SK-N-SH treated with all-trans-retinoic acid at 6 μM for 48 hours (cell line): ENCODE measurements at regions not wholly inside any gene's neighbourhood (a gene's known extent, or its start where the extent isn't known, plus 50 kb on each side); places are given as distances from the start of the nearest gene placed in this dataset.
"Not testable (repeated sequence)": the region's sequence is repeated elsewhere in the genome, so short reads cannot be mapped to it uniquely, and the experiment has no call there.

Experiments
- ATAC-seq: fragments of 200-7000 bp; cut with Tn5 transposase; 3 replicates; pipeline ENCODE4 v1.9.1; 2020; ENCODE audit warnings: mild to moderate bottlenecking, moderate library complexity
- ARNTL ChIP-seq: fragments of 450-650 bp; formaldehyde crosslinking; IDR thresholded peaks from 2 replicates; pipeline ENCODE4 v1.5.0; 2020; ENCODE audit warnings: low read depth, mild to moderate bottlenecking, moderate library complexity, borderline replicate concordance
- CSDC2 ChIP-seq: fragments of 250-450 bp; sonication (Bioruptor Pico); IDR thresholded peaks from 2 replicates; pipeline ENCODE4 v1.5.0; 2020; ENCODE audit warnings: mild to moderate bottlenecking, moderate library complexity
- ESRRG ChIP-seq: fragments of 250-450 bp; sonication (Bioruptor Pico); IDR thresholded peaks from 2 replicates; pipeline ENCODE4 v1.6.1; 2021; ENCODE audit warnings: mild to moderate bottlenecking
- GLIS3 ChIP-seq: fragments of 250-450 bp; sonication (Bioruptor Pico); IDR thresholded peaks from 2 replicates; pipeline ENCODE4 v1.5.0; 2020; ENCODE audit warnings: mild to moderate bottlenecking, moderate library complexity
- ISL1 ChIP-seq: fragments of 250-450 bp; sonication (Bioruptor Pico); IDR thresholded peaks from 2 replicates; pipeline ENCODE4 v2.1.2; 2022; ENCODE audit warnings: mild to moderate bottlenecking, moderate library complexity
- OSR1 ChIP-seq: fragments of 250-450 bp; sonication (Bioruptor Pico); IDR thresholded peaks from 2 replicates; pipeline ENCODE4 v1.8.0; 2022; ENCODE audit warnings: moderate library complexity, mild to moderate bottlenecking, inconsistent platforms
- PPARA ChIP-seq: fragments of 250-450 bp; sonication (Bioruptor Pico); IDR thresholded peaks from 2 replicates; pipeline ENCODE4 v1.5.0; 2020; ENCODE audit warnings: mild to moderate bottlenecking, borderline replicate concordance
- RARB ChIP-seq: fragments of 250-450 bp; sonication (Bioruptor Pico); IDR thresholded peaks from 2 replicates; pipeline ENCODE4 v1.8.0; 2021; ENCODE audit warnings: mild to moderate bottlenecking, moderate library complexity
- SNAI2 ChIP-seq: fragments of 250-450 bp; sonication (Bioruptor Pico); IDR thresholded peaks from 2 replicates; pipeline ENCODE4 v1.5.0; 2020; ENCODE audit warnings: mild to moderate bottlenecking, moderate library complexity
- TCF4 ChIP-seq: fragments of 250-450 bp; sonication (Bioruptor Pico); IDR thresholded peaks from 2 replicates; pipeline ENCODE4 v1.8.0; 2021; ENCODE audit warnings: mild to moderate bottlenecking, moderate library complexity, borderline replicate concordance
- TOX ChIP-seq: fragments of 250-450 bp; sonication (Bioruptor Pico); IDR thresholded peaks from 2 replicates; pipeline ENCODE4 v1.8.0; 2021; ENCODE audit warnings: mild to moderate bottlenecking, moderate library complexity, borderline replicate concordance
- ZC3H10 ChIP-seq: fragments of 250-450 bp; sonication (Bioruptor Pico); IDR thresholded peaks from 2 replicates; pipeline ENCODE4 v1.5.1; 2021; ENCODE audit warnings: mild to moderate bottlenecking, moderate library complexity
- ZFP3 ChIP-seq: fragments of 250-450 bp; sonication (Bioruptor Pico); IDR thresholded peaks from 2 replicates; pipeline ENCODE4 v1.5.0; 2020; ENCODE audit warnings: mild to moderate bottlenecking, moderate library complexity
- ZFP30 ChIP-seq: fragments of 450-650 bp; formaldehyde crosslinking; IDR thresholded peaks from 2 replicates; pipeline ENCODE4 v1.5.0; 2022; ENCODE audit warnings: mild to moderate bottlenecking, moderate library complexity
- ZNF565 ChIP-seq: fragments of 450-650 bp; formaldehyde crosslinking; conservative IDR thresholded peaks from 2 replicates; pipeline ENCODE4 v1.5.0; 2020; ENCODE audit warnings: low read depth, mild to moderate bottlenecking, moderate library complexity
- ZNF8 ChIP-seq: fragments of 450-650 bp; formaldehyde crosslinking; IDR thresholded peaks from 2 replicates; pipeline ENCODE4 v1.5.0; 2020; ENCODE audit warnings: mild to moderate bottlenecking, moderate library complexity
- TF ChIP-seq, protein P1 (sequence below): fragments of 250-450 bp; sonication (Bioruptor Pico); IDR thresholded peaks from 2 replicates; pipeline ENCODE4 v1.8.0; 2020; ENCODE audit warnings: mild to moderate bottlenecking, moderate library complexity, borderline replicate concordance
- TF ChIP-seq, protein P2 (sequence below): fragments of 250-450 bp; sonication (Bioruptor Pico); IDR thresholded peaks from 2 replicates; pipeline ENCODE4 v1.8.0; 2021; ENCODE audit warnings: low read depth, mild to moderate bottlenecking, moderate library complexity, borderline replicate concordance
- TF ChIP-seq, protein P3 (sequence below): fragments of 250-450 bp; sonication (Bioruptor Pico); IDR thresholded peaks from 2 replicates; pipeline ENCODE4 v1.5.1; 2020; ENCODE audit warnings: low read depth, mild to moderate bottlenecking, moderate library complexity
- TF ChIP-seq, protein P4 (sequence below): fragments of 250-450 bp; sonication (Bioruptor Pico); IDR thresholded peaks from 2 replicates; pipeline ENCODE4 v1.5.0; 2020; ENCODE audit warnings: mild to moderate bottlenecking, moderate library complexity
- TF ChIP-seq, protein P5 (sequence below): fragments of 250-450 bp; sonication (Bioruptor Pico); IDR thresholded peaks from 2 replicates; pipeline ENCODE4 v1.5.1; 2021; ENCODE audit warnings: mild to moderate bottlenecking, moderate library complexity

DNA sequence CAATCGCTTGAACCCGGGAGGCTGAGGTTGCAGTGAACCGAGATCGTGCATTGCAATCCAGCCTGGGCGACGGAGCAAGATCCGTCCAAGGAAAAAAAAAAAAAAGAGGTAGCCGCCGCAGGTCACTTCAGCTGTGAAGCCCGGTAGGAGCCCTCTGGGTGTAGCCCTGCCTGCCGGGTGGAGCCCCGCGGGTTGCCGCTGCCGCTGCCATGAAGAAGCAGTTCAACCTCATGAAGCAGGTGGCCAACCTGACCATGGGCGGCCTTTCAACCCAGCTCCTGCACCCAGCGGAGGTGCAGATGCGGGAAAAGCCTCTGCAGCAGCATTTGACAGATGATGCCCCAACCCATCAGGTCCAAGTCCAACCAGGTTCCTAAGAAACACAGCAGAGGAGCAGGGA, 219.5 kb upstream of the SLC39A10 start (continued):
- TF ChIP-seq ZNF565 (CRISPR knock-in tag) (no peak), PPARA (CRISPR knock-in tag) (no peak)
- TF ChIP-seq, protein P1, sequence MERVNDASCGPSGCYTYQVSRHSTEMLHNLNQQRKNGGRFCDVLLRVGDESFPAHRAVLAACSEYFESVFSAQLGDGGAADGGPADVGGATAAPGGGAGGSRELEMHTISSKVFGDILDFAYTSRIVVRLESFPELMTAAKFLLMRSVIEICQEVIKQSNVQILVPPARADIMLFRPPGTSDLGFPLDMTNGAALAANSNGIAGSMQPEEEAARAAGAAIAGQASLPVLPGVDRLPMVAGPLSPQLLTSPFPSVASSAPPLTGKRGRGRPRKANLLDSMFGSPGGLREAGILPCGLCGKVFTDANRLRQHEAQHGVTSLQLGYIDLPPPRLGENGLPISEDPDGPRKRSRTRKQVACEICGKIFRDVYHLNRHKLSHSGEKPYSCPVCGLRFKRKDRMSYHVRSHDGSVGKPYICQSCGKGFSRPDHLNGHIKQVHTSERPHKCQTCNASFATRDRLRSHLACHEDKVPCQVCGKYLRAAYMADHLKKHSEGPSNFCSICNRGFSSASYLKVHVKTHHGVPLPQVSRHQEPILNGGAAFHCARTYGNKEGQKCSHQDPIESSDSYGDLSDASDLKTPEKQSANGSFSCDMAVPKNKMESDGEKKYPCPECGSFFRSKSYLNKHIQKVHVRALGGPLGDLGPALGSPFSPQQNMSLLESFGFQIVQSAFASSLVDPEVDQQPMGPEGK (CRISPR knock-in tag), result no peak
- TF ChIP-seq, all 23 proteins: peak for 0

DNA sequence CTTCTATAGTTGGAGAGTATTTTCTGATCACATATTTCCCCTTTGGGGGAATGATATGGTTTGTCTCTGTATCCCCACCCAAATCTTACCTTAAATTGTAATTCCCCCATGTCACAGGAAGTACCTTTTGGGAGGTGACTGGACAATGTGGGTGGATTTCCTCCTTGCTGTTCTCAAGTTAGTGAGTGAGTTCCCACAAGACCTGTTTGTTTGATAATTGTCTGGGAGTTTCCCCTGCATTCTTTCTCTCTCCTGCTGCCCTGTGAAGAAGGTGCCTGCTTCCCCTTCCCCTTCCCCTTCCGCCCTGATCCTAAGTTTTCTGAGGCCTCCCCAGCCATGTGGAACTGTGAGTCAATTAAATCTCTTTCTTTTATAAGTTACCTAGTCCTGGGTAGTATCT, 222.7 kb upstream of the SLC39A10 start:
- ATAC-seq, result no peak
- TF ChIP-seq TOX (CRISPR knock-in tag), result no peak
- TF ChIP-seq ZFP3 (CRISPR knock-in tag), result no peak
- TF ChIP-seq SNAI2 (CRISPR knock-in tag), result no peak
- TF ChIP-seq ISL1 (CRISPR knock-in tag), result no peak
- TF ChIP-seq ARNTL (CRISPR knock-in tag), result no peak
- TF ChIP-seq, protein P2, sequence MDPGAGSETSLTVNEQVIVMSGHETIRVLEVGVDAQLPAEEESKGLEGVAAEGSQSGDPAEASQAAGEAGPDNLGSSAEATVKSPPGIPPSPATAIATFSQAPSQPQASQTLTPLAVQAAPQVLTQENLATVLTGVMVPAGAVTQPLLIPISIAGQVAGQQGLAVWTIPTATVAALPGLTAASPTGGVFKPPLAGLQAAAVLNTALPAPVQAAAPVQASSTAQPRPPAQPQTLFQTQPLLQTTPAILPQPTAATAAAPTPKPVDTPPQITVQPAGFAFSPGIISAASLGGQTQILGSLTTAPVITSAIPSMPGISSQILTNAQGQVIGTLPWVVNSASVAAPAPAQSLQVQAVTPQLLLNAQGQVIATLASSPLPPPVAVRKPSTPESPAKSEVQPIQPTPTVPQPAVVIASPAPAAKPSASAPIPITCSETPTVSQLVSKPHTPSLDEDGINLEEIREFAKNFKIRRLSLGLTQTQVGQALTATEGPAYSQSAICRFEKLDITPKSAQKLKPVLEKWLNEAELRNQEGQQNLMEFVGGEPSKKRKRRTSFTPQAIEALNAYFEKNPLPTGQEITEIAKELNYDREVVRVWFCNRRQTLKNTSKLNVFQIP (CRISPR knock-in tag), result no peak
- TF ChIP-seq, protein P3, sequence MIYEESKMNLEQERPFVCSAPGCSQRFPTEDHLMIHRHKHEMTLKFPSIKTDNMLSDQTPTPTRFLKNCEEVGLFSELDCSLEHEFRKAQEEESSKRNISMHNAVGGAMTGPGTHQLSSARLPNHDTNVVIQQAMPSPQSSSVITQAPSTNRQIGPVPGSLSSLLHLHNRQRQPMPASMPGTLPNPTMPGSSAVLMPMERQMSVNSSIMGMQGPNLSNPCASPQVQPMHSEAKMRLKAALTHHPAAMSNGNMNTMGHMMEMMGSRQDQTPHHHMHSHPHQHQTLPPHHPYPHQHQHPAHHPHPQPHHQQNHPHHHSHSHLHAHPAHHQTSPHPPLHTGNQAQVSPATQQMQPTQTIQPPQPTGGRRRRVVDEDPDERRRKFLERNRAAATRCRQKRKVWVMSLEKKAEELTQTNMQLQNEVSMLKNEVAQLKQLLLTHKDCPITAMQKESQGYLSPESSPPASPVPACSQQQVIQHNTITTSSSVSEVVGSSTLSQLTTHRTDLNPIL (CRISPR knock-in tag), result no peak
- TF ChIP-seq RARB (CRISPR knock-in tag), result no peak
- TF ChIP-seq OSR1 (CRISPR knock-in tag), result no peak
- no peak for TF ChIP-seq GLIS3
- TF ChIP-seq TCF4 (CRISPR knock-in tag), result no peak
- TF ChIP-seq ESRRG (CRISPR knock-in tag), result no peak

DNA sequence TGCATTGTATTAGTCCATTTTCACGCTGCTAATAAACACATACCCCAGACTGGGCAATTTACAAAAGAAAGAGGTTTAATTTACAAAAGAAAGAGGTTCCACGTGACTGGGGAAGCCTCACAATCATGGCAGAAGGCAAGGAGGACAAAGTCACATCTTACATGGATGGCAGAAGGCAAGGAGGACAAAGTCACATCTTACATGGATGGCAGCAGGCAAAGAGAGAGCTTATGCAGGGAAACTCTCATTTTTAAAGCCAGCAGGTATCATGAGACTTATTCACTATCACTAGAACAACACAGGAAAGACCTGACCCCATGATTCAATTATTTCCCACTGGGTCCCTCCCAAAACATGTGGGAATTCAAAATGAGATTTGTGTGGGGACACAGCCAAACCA, 223.3 kb upstream of the SLC39A10 start:
- ATAC-seq, result not testable (repeated sequence)

DNA sequence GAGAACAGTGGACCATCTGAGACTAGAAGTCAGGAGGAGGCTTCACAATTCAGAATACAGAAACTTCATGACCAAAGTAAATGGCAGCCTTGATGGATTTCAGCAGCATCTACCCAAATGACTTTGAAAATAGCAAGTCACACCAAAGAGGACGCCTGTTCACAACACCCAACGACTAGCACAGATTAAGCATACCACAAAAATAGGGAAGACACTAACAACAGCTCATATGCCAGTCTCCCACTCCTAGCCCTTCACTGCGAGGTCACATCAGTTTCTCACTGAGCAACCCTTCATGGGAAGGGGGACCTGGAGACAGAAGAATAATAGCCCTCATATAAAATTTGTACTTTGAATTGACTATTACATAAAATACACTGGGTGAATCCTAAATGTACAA, 228.4 kb upstream of the SLC39A10 start:
- TF ChIP-seq RARB (CRISPR knock-in tag), result no peak
- TF ChIP-seq GLIS3, result no peak
- TF ChIP-seq, protein P4, sequence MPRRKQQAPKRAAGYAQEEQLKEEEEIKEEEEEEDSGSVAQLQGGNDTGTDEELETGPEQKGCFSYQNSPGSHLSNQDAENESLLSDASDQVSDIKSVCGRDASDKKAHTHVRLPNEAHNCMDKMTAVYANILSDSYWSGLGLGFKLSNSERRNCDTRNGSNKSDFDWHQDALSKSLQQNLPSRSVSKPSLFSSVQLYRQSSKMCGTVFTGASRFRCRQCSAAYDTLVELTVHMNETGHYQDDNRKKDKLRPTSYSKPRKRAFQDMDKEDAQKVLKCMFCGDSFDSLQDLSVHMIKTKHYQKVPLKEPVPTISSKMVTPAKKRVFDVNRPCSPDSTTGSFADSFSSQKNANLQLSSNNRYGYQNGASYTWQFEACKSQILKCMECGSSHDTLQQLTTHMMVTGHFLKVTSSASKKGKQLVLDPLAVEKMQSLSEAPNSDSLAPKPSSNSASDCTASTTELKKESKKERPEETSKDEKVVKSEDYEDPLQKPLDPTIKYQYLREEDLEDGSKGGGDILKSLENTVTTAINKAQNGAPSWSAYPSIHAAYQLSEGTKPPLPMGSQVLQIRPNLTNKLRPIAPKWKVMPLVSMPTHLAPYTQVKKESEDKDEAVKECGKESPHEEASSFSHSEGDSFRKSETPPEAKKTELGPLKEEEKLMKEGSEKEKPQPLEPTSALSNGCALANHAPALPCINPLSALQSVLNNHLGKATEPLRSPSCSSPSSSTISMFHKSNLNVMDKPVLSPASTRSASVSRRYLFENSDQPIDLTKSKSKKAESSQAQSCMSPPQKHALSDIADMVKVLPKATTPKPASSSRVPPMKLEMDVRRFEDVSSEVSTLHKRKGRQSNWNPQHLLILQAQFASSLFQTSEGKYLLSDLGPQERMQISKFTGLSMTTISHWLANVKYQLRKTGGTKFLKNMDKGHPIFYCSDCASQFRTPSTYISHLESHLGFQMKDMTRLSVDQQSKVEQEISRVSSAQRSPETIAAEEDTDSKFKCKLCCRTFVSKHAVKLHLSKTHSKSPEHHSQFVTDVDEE (CRISPR knock-in tag), result no peak
- no peak for TF ChIP-seq CSDC2
- no peak for TF ChIP-seq TOX (CRISPR knock-in tag)
- TF ChIP-seq ZFP30 (CRISPR knock-in tag), result no peak
- TF ChIP-seq, protein P3 (CRISPR knock-in tag), result no peak
- TF ChIP-seq, protein P5, sequence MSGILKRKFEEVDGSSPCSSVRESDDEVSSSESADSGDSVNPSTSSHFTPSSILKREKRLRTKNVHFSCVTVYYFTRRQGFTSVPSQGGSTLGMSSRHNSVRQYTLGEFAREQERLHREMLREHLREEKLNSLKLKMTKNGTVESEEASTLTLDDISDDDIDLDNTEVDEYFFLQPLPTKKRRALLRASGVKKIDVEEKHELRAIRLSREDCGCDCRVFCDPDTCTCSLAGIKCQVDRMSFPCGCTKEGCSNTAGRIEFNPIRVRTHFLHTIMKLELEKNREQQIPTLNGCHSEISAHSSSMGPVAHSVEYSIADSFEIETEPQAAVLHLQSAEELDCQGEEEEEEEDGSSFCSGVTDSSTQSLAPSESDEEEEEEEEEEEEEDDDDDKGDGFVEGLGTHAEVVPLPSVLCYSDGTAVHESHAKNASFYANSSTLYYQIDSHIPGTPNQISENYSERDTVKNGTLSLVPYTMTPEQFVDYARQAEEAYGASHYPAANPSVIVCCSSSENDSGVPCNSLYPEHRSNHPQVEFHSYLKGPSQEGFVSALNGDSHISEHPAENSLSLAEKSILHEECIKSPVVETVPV (CRISPR knock-in tag), result no peak
- no peak for TF ChIP-seq ZFP3 (CRISPR knock-in tag)
- TF ChIP-seq ISL1 (CRISPR knock-in tag), result no peak
- no peak for TF ChIP-seq TCF4 (CRISPR knock-in tag)
- no peak for TF ChIP-seq ZC3H10 (CRISPR knock-in tag)
- TF ChIP-seq, protein P1 (CRISPR knock-in tag), result no peak
- no peak for TF ChIP-seq ZNF565 (CRISPR knock-in tag)
- no peak for TF ChIP-seq ZNF8 (CRISPR knock-in tag)
- TF ChIP-seq, protein P2 (CRISPR knock-in tag), result no peak
- TF ChIP-seq OSR1 (CRISPR knock-in tag), result no peak
- TF ChIP-seq SNAI2 (CRISPR knock-in tag), result no peak
- no peak for TF ChIP-seq PPARA (CRISPR knock-in tag)
- no peak for TF ChIP-seq ARNTL (CRISPR knock-in tag)
- ATAC-seq, result no peak
